HEK293 (cell line): ENCODE measurements at regions not wholly inside any gene's neighbourhood (a gene's known extent, or its start where the extent isn't known, plus 50 kb on each side); places are given as distances from the start of the nearest gene placed in this dataset.

Experiments used
- CTCF ChIA-PET: fragments of 350-600 bp; formaldehyde crosslinking; extraction: SDS; loops from one replicate; lab custom pipeline; 2021; ENCODE audit warnings: antibody characterized with exemption; lab: Yijun Ruan, JAX
- POLR2A ChIA-PET: fragments of 300-600 bp; formaldehyde crosslinking; extraction: SDS; loops from one replicate; lab custom pipeline; 2020; ENCODE audit warnings: antibody characterized with exemption, inconsistent platforms; lab: Yijun Ruan, JAX
- H3K27ac ChIP-seq: fragments of 200-500 bp; sonication (Bioruptor generic); 2 replicates; pipeline ENCODE4 v1.5.1; 2014; ENCODE audit warnings: low read depth, low read length, control low read depth, inconsistent platforms; ENCODE audit errors: extremely low read depth
- H3K36me3 ChIP-seq, 2 experiments: fragments of 200-500 bp in 1 of 2; sonication (Bioruptor generic) in 1 of 2; 1 replicate in 1 of 2; 2 replicates in 1 of 2; pipeline ENCODE4 v1.5.1; 2014 to 2017; ENCODE audit warnings: inconsistent platforms in 2 of 2, low read length in 2 of 2; ENCODE audit not compliant: control insufficient read depth in 2 of 2, insufficient read depth in 1 of 2
- H3K4me1 ChIP-seq: fragments of 200-500 bp; sonication (Bioruptor generic); 2 replicates; pipeline ENCODE4 v1.5.1; 2014; ENCODE audit warnings: mild to moderate bottlenecking, low read length, inconsistent platforms; ENCODE audit not compliant: control insufficient read depth, insufficient read depth
- H3K4me3 ChIP-seq: 2 replicates; pipeline ENCODE4 v1.5.1; 2011; ENCODE audit warnings: low read depth, mild to moderate bottlenecking, control low read depth, low read length, moderate library complexity
- H3K9me3 ChIP-seq: fragments of 200-500 bp; sonication (Bioruptor generic); 2 replicates; pipeline ENCODE4 v1.5.1; 2014; ENCODE audit warnings: low read depth, low read length, inconsistent platforms; ENCODE audit not compliant: control insufficient read depth, insufficient read depth
- BCL11B ChIP-seq: fragments of 450-650 bp; formaldehyde crosslinking; IDR thresholded peaks from 2 replicates; pipeline ENCODE4 v1.5.1; 2016; ENCODE audit warnings: low read depth, missing biosample characterization, missing genetic modification characterization
- GLIS2 ChIP-seq: fragments of 450-650 bp; formaldehyde crosslinking; IDR thresholded peaks from 2 replicates; pipeline ENCODE4 v1.5.1; 2016; ENCODE audit warnings: missing biosample characterization, missing genetic modification characterization
- KLF8 ChIP-seq: fragments of 450-650 bp; formaldehyde crosslinking; IDR thresholded peaks from 2 replicates; pipeline ENCODE4 v1.5.1; 2016; ENCODE audit warnings: missing biosample characterization, missing genetic modification characterization
- MEIS1 ChIP-seq: sonication (generic); formaldehyde crosslinking; IDR thresholded peaks from 2 replicates; pipeline ENCODE4 v1.8.1; 2022; ENCODE audit warnings: missing genetic modification reagents, mild to moderate bottlenecking, borderline replicate concordance
- OSR2 ChIP-seq: fragments of 450-650 bp; formaldehyde crosslinking; IDR thresholded peaks from 2 replicates; pipeline ENCODE4 v1.5.1; 2016; ENCODE audit warnings: missing biosample characterization, missing genetic modification characterization
- SP2 ChIP-seq: fragments of 450-650 bp; formaldehyde crosslinking; IDR thresholded peaks from 2 replicates; pipeline ENCODE4 v1.5.1; 2016; ENCODE audit warnings: missing biosample characterization, missing genetic modification characterization
- TCF7L2 ChIP-seq: IDR thresholded peaks from 2 replicates; pipeline ENCODE4 v1.6.1; 2011; ENCODE audit warnings: low read depth, mild to moderate bottlenecking, inconsistent platforms, low read length, moderate library complexity, borderline replicate concordance
- YY1 ChIP-seq: fragments of 450-650 bp; formaldehyde crosslinking; IDR thresholded peaks from 2 replicates; pipeline ENCODE4 v1.5.1; 2018; ENCODE audit warnings: missing biosample characterization, missing genetic modification characterization
- ZBTB26 ChIP-seq: fragments of 450-650 bp; formaldehyde crosslinking; optimal IDR thresholded peaks from 2 replicates; pipeline ENCODE3; 2016; ENCODE audit warnings: missing biosample characterization, mild to moderate bottlenecking, missing genetic modification characterization
- ZBTB6 ChIP-seq: fragments of 450-650 bp; formaldehyde crosslinking; IDR thresholded peaks from 2 replicates; pipeline ENCODE4 v1.5.1; 2017; ENCODE audit warnings: missing biosample characterization, missing genetic modification characterization
- ZFP69B ChIP-seq: fragments of 450-650 bp; formaldehyde crosslinking; IDR thresholded peaks from 2 replicates; pipeline ENCODE4 v1.5.1; 2016; ENCODE audit warnings: missing biosample characterization, missing genetic modification characterization
- ZNF157 ChIP-seq: fragments of 450-650 bp; formaldehyde crosslinking; IDR thresholded peaks from 2 replicates; pipeline ENCODE4 v1.5.1; 2016; ENCODE audit warnings: missing biosample characterization, missing genetic modification characterization
- ZNF214 ChIP-seq: fragments of 450-650 bp; formaldehyde crosslinking; IDR thresholded peaks from 2 replicates; pipeline ENCODE4 v1.5.1; 2017; ENCODE audit warnings: missing biosample characterization, mild to moderate bottlenecking, missing genetic modification characterization, borderline replicate concordance
- ZNF324 ChIP-seq: fragments of 450-650 bp; formaldehyde crosslinking; IDR thresholded peaks from 2 replicates; pipeline ENCODE4 v1.5.1; 2016; ENCODE audit warnings: missing biosample characterization, missing genetic modification characterization
- ZNF354C ChIP-seq: fragments of 450-650 bp; formaldehyde crosslinking; IDR thresholded peaks from 2 replicates; pipeline ENCODE4 v1.5.1; 2016; ENCODE audit warnings: missing biosample characterization, missing genetic modification characterization, low read depth, borderline replicate concordance
- ZNF449 ChIP-seq: fragments of 450-650 bp; formaldehyde crosslinking; IDR thresholded peaks from 2 replicates; pipeline ENCODE4 v1.5.1; 2017; ENCODE audit warnings: missing biosample characterization, mild to moderate bottlenecking, missing genetic modification characterization, moderate library complexity
- ZNF510 ChIP-seq: fragments of 450-650 bp; formaldehyde crosslinking; IDR thresholded peaks from 2 replicates; pipeline ENCODE4 v1.5.1; 2018; ENCODE audit warnings: mild to moderate bottlenecking, missing genetic modification characterization, missing biosample characterization; ENCODE audit not compliant: insufficient replicate concordance
- ZNF518A ChIP-seq: fragments of 450-650 bp; formaldehyde crosslinking; conservative IDR thresholded peaks from 2 replicates; pipeline ENCODE4 v1.5.1; 2016; ENCODE audit warnings: low read depth, missing biosample characterization, missing genetic modification characterization
- ZNF529 ChIP-seq: fragments of 450-650 bp; formaldehyde crosslinking; IDR thresholded peaks from 2 replicates; pipeline ENCODE4 v1.5.1; 2017; ENCODE audit warnings: missing genetic modification characterization, missing biosample characterization; ENCODE audit not compliant: insufficient replicate concordance
- ZNF544 ChIP-seq: fragments of 450-650 bp; formaldehyde crosslinking; IDR thresholded peaks from 2 replicates; pipeline ENCODE4 v1.5.0; 2017; ENCODE audit warnings: missing biosample characterization, missing genetic modification characterization
- ZNF548 ChIP-seq: fragments of 450-650 bp; formaldehyde crosslinking; IDR thresholded peaks from 2 replicates; pipeline ENCODE4 v1.5.1; 2016; ENCODE audit warnings: missing biosample characterization, missing genetic modification characterization
- ZNF561 ChIP-seq: fragments of 450-650 bp; IDR thresholded peaks from 2 replicates; pipeline ENCODE4 v1.5.1; 2018; ENCODE audit warnings: missing biosample characterization, missing genetic modification characterization, borderline replicate concordance
- ZNF571 ChIP-seq: fragments of 450-650 bp; formaldehyde crosslinking; IDR thresholded peaks from 2 replicates; pipeline ENCODE4 v1.5.0; 2017; ENCODE audit warnings: missing biosample characterization, missing genetic modification characterization
- ZNF777 ChIP-seq: fragments of 450-650 bp; formaldehyde crosslinking; IDR thresholded peaks from 2 replicates; pipeline ENCODE4 v1.5.1; 2017; ENCODE audit warnings: missing biosample characterization, missing genetic modification characterization, borderline replicate concordance
- ZSCAN4 ChIP-seq: fragments of 450-650 bp; formaldehyde crosslinking; IDR thresholded peaks from 2 replicates; pipeline ENCODE4 v1.5.1; 2017; ENCODE audit warnings: missing biosample characterization, missing genetic modification characterization

GRCh38 chr18:24536834-24537233, 76.4 kb downstream of the HRH4 start (continued):
- peak; percentile 8 for TF ChIP-seq ZNF510 (tag by site-specific recombination)

GRCh38 chr18:24538414-24539264, 78.2 kb downstream of the HRH4 start:
- no peaks in the 10 kb centered on the region for H3K36me3 ChIP-seq
- ChIA-PET POLR2A (no interaction called here), CTCF (interaction anchor here (0.6 to 2.1 kb wide), 3 partner anchors 17 to 188 kb away, joined by 3 to 8 read pairs (median 4); no protein-coding TSS in a partner anchor)
- no peak overlapping the region for H3K4me3 ChIP-seq
- H3K4me1 ChIP-seq = peaks cover 14% of the 10 kb centered on the region
- H3K9me3 ChIP-seq = no peaks in the 10 kb centered on the region
- H3K27ac ChIP-seq = no peak overlapping the region; the same call in 1 of the 2 replicates
- TF ChIP-seq ZFP69B (tag by site-specific recombination) (no peak), ZNF214 (tag by site-specific recombination) (no peak), ZSCAN4 (tag by site-specific recombination) (no peak), ZNF354C (tag by site-specific recombination) (no peak), ZNF157 (tag by site-specific recombination) (no peak), ZNF518A (tag by site-specific recombination) (0 out of 2 replicates have a peak, but pooled peaks have one; percentile 21), MEIS1 (CRISPR knock-in tag) (no peak), ZNF544 (tag by site-specific recombination) (no peak), OSR2 (tag by site-specific recombination) (peak; percentile 13; the same call in 1 of the 2 replicates), ZBTB6 (no peak), BCL11B (tag by site-specific recombination) (peak; percentile 59; the same call in 1 of the 2 replicates), ZNF571 (tag by site-specific recombination) (no peak), ZNF449 (tag by site-specific recombination) (no peak), ZNF561 (tag by site-specific recombination) (no peak), KLF8 (tag by site-specific recombination) (peak; percentile 64), ZNF529 (no peak), ZNF777 (tag by site-specific recombination) (no peak), YY1 (tag by site-specific recombination) (no peak), ZNF324 (tag by site-specific recombination) (no peak), ZBTB26 (tag by site-specific recombination) (no peak), TCF7L2 (peak; percentile 87; the same call in 1 of the 2 replicates), GLIS2 (tag by site-specific recombination) (no peak), SP2 (tag by site-specific recombination) (no peak), ZNF548 (tag by site-specific recombination) (no peak)
